ENCODE measurements at regions not wholly inside any gene's neighbourhood (a gene's known extent, or its start where the extent isn't known, plus 50 kb on each side); places are given as distances from the start of the nearest gene placed in this dataset.
"Not testable (repeated sequence)": the region's sequence is repeated elsewhere in the genome, so short reads cannot be mapped to it uniquely, and the experiment has no call there.

- no peak for DNase-seq (ENCODE audit: low read depth)
- no peak for TF ChIP-seq CTCF (IDR thresholded peaks at IDR 0.05; ENCODE audit: insufficient read depth, low read depth, low read length, missing control alignments)
- H3K4me3 ChIP-seq (ENCODE audit: low read length), result no peak overlapping the region
Observed at GRCh38 chrX:42176789-42177188, 253.4 kb upstream of the CASK start.

- no peak for TF ChIP-seq CTCF (IDR thresholded peaks at IDR 0.05; ENCODE audit: insufficient read depth, low read depth, low read length, missing control alignments)
- no peak overlapping the region for H3K4me3 ChIP-seq (ENCODE audit: low read length)
- DNase-seq (ENCODE audit: low read depth), result no peak
Observed at GRCh38 chrX:42175843-42176242, 252.5 kb upstream of the CASK start.

GRCh38 chrX:42157923-42158322 is 234.6 kb upstream of the CASK start:
- not testable (repeated sequence) for DNase-seq (ENCODE audit: low read depth); H3K4me3 ChIP-seq (ENCODE audit: low read length)

GRCh38 chrX:42151808-42152207 is 228.5 kb upstream of the CASK start:
- no peak overlapping the region for H3K4me3 ChIP-seq (ENCODE audit: low read length)
- DNase-seq (ENCODE audit: low read depth), result no peak
- TF ChIP-seq CTCF (IDR thresholded peaks at IDR 0.05; ENCODE audit: insufficient read depth, low read depth, low read length, missing control alignments), result no peak

- no peak for TF ChIP-seq CTCF (IDR thresholded peaks at IDR 0.05; ENCODE audit: insufficient read depth, low read depth, low read length, missing control alignments)
- no peak overlapping the region for H3K4me3 ChIP-seq (ENCODE audit: low read length)
- DNase-seq (ENCODE audit: low read depth), result peak; percentile 40
Observed at GRCh38 chrX:42149765-42150164, 226.4 kb upstream of the CASK start.

GRCh38 chrX:42149281-42149680 is 225.9 kb upstream of the CASK start:
- DNase-seq (ENCODE audit: low read depth), result no peak
- TF ChIP-seq CTCF (IDR thresholded peaks at IDR 0.05; ENCODE audit: insufficient read depth, low read depth, low read length, missing control alignments), result no peak

GRCh38 chrX:42143866-42144592 is 220.7 kb upstream of the CASK start:
- no peak for DNase-seq (ENCODE audit: low read depth)
- no peak overlapping the region for H3K4me3 ChIP-seq (ENCODE audit: low read length)
- no peak for TF ChIP-seq CTCF (IDR thresholded peaks at IDR 0.05; ENCODE audit: insufficient read depth, low read depth, low read length, missing control alignments)

More at GRCh38 chrX:42149281-42149680, 225.9 kb upstream of the CASK start:
- no peak overlapping the region for H3K4me3 ChIP-seq (ENCODE audit: low read length)
